Naive thymus-derived CD4-positive, alpha-beta T cell (primary cell): ENCODE measurements at regions not wholly inside any gene's neighbourhood (a gene's known extent, or its start where the extent isn't known, plus 50 kb on each side); places are given as distances from the start of the nearest gene placed in this dataset.
A peak's percentile ranks its signal among the peaks of the same experiment; 100 is the strongest.

Experiments used
- ATAC-seq: fragments of 150-1000 bp; cut with Tn5 transposase; 2 replicates; pipeline ENCODE4 v1.10.0; 2021; ENCODE audit warnings: mild to moderate bottlenecking, moderate library complexity
- CTCF ChIA-PET: fragments of 350-600 bp; sonication (Branson Sonifier 250); formaldehyde crosslinking; loops from one replicate; lab custom pipeline; 2021; ENCODE audit warnings: antibody characterized with exemption; lab: Charles Lee
- POLR2A ChIA-PET: fragments of 350-600 bp; sonication (Branson Sonifier 250); formaldehyde crosslinking; loops from one replicate; lab custom pipeline; 2021; ENCODE audit warnings: antibody characterized with exemption, inconsistent platforms; lab: Charles Lee
- DNase-seq, 9 donors: peaks; one replicate each; pipeline versions ENCODE4 v3.0.0 to v3.0.0-alpha.2; 2020 to 2022; ENCODE audit warnings: mixed read lengths in 1 of 9
- H3K27ac ChIP-seq: one replicate; pipeline ENCODE4 v1.7.0; 2013; ENCODE audit warnings: mild to moderate bottlenecking, low read depth, low read length, moderate library complexity
- H3K27me3 ChIP-seq, 2 donors: one replicate each; pipeline ENCODE4 v1.7.0; 2013; ENCODE audit warnings: low read length in 2 of 2, mild to moderate bottlenecking in 2 of 2, moderate library complexity in 2 of 2; ENCODE audit not compliant: control insufficient read depth in 2 of 2, insufficient read depth in 2 of 2
- H3K36me3 ChIP-seq, 3 experiments: 1 replicate in 2 of 3; 2 replicates in 1 of 3; pipeline ENCODE4 v1.7.0; 2013; ENCODE audit warnings: low read length in 3 of 3, mild to moderate bottlenecking in 3 of 3, moderate library complexity in 1 of 3; ENCODE audit not compliant: insufficient read depth in 3 of 3, control insufficient read depth in 2 of 3
- H3K4me1 ChIP-seq, 2 donors: one replicate each; pipeline ENCODE4 v1.7.0; 2013; ENCODE audit warnings: low read length in 2 of 2, mild to moderate bottlenecking in 2 of 2, moderate library complexity in 1 of 2; ENCODE audit not compliant: control insufficient read depth in 2 of 2, insufficient read depth in 2 of 2
- H3K4me3 ChIP-seq: 2 replicates; pipeline ENCODE4 v1.7.0; 2013; ENCODE audit warnings: mild to moderate bottlenecking, low read length
- H3K9me3 ChIP-seq, 3 experiments: 1 replicate in 2 of 3; 2 replicates in 1 of 3; pipeline ENCODE4 v1.7.0; 2013; ENCODE audit warnings: low read length in 3 of 3; ENCODE audit not compliant: control insufficient read depth in 2 of 3
- H3K27ac Mint-ChIP-seq, 9 donors: one replicate each; pipeline ENCODE4 v1.8.0; 2020 to 2022; ENCODE audit warnings: mixed read lengths in 9 of 9, mild to moderate bottlenecking in 8 of 9, moderate library complexity in 5 of 9, inconsistent platforms in 2 of 9
- H3K27me3 Mint-ChIP-seq, 5 donors: one replicate each; pipeline ENCODE4 v1.8.0; 2021 to 2022; ENCODE audit warnings: mixed read lengths in 5 of 5, mild to moderate bottlenecking in 1 of 5
- H3K36me3 Mint-ChIP-seq, 5 donors: one replicate each; pipeline ENCODE4 v1.8.0; 2020 to 2022; ENCODE audit warnings: mixed read lengths in 5 of 5, mild to moderate bottlenecking in 3 of 5, inconsistent platforms in 1 of 5
- H3K4me1 Mint-ChIP-seq, 7 donors: one replicate each; pipeline ENCODE4 v1.8.0; 2020 to 2022; ENCODE audit warnings: mixed read lengths in 7 of 7, mild to moderate bottlenecking in 3 of 7, inconsistent platforms in 1 of 7
- H3K4me3 Mint-ChIP-seq, 10 donors: one replicate each; pipeline ENCODE4 v1.8.0; 2020 to 2022; ENCODE audit warnings: mild to moderate bottlenecking in 10 of 10, mixed read lengths in 10 of 10, moderate library complexity in 6 of 10, inconsistent platforms in 2 of 10
- H3K9me3 Mint-ChIP-seq, 11 donors: one replicate each; pipeline ENCODE4 v1.8.0; 2020 to 2022; ENCODE audit warnings: mixed read lengths in 11 of 11, mild to moderate bottlenecking in 4 of 11, inconsistent platforms in 1 of 11, moderate library complexity in 1 of 11
- intact Hi-C, 2 donors: fragments of 100-400 bp; cut with micrococcal nuclease; formaldehyde crosslinking; loops; one replicate each; pipeline ENCODE4 v1.15.1; 2023

DNA sequence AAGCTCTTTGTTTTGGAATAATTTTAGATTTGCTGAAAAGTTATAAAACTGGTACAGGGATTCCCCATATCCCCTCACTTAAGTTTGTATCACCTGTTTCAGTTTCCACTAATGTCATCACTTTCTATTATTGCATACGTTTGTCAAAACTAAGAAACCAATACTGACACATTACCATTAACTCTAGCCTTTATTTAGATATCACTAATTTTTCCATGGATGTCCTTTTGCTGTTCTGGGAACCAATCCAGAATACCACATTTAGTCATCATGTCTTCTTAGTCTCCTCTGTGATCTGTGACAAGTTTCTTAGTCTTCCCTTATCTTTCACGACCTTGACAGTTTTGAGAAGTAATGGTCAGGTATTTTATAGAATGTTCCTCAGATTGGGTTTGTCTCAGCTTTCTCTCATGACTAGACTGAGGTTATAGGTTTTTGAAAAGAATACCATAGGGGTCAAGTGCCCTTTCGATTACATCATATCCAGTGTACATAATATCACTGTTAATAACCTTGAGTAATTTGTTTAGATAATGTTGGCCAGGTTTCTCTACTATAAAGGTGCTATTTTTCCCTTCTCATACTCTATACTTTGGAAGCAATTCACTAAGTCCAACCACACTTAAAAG, 51.9 kb upstream of the NMUR2 start:
- intact Hi-C loops, result no loop called here
- Histone ChIP-seq H3K4me3 (no peak overlapping the region), H3K9me3 (no peaks in the 10 kb centered on the region), H3K4me1 (no peaks in the 10 kb centered on the region), H3K36me3 (no peaks in the 10 kb centered on the region), H3K27me3 (no peaks in the 10 kb centered on the region), H3K27ac (no peak overlapping the region)
- Mint-ChIP-seq H3K36me3 (no peaks in the 10 kb centered on the region), H3K4me3 (no peak overlapping the region), H3K4me1 (no peaks in the 10 kb centered on the region), H3K27me3 (peaks cover 0 to 35% (median 21%) of the 10 kb centered on the region in 5 donors), H3K9me3 (peaks cover 0 to 11% (median 0%) of the 10 kb centered on the region in 11 donors), H3K27ac (no peak overlapping the region)
- DNase-seq (no peak), ATAC-seq (no peak)
- POLR2A ChIA-PET, result no interaction called here
- CTCF ChIA-PET, result no interaction called here

- Mint-ChIP-seq H3K27me3 (peaks cover 2 to 49% (median 22%) of the 10 kb centered on the region in 5 donors), H3K27ac (no peak overlapping the region), H3K4me1 (peaks cover 0 to 5% (median 0%) of the 10 kb centered on the region in 7 donors), H3K36me3 (no peaks in the 10 kb centered on the region), H3K9me3 (peaks cover 0 to 11% (median 0%) of the 10 kb centered on the region in 11 donors), H3K4me3 (no peak overlapping the region)
- ATAC-seq (no peak), DNase-seq (no peak)
- no peaks in the 10 kb centered on the region for H3K4me1 ChIP-seq
- H3K4me3 ChIP-seq, result no peak overlapping the region
- H3K9me3 ChIP-seq, result no peaks in the 10 kb centered on the region
- POLR2A ChIA-PET, result no interaction called here
- no peaks in the 10 kb centered on the region for H3K27me3 ChIP-seq
- H3K36me3 ChIP-seq, result no peaks in the 10 kb centered on the region
- intact Hi-C loops, result no loop called here
- H3K27ac ChIP-seq, result no peak overlapping the region
- CTCF ChIA-PET, result interaction anchor here (0.6 kb wide), 1 partner anchor 35 kb away, joined by 3 read pairs; no protein-coding TSS in a partner anchor
These were observed 57.1 kb upstream of the NMUR2 start for GRCh38 chr5:152462021-152462721.

DNA sequence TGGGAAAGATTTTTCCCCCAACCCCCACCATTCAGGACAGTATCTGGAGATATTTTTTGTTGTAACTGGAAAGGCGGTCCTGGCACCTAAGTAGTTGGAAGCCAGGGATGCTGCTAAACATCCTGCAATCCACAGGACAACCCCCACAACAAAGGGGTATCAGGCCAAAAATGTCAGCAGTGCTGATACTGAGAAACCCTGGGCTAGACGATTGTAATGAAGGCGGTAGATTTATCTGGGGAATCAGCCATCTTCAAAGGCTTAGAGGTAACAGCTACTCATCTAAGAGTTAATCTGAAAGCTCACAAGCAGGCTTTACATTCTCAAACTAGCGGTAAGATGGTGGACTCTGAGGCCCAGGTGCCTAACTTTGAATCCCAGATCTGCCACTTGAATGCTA, 59.0 kb upstream of the NMUR2 start:
- Histone ChIP-seq H3K27me3 (no peaks in the 10 kb centered on the region), H3K36me3 (no peaks in the 10 kb centered on the region), H3K4me3 (no peak overlapping the region), H3K9me3 (no peaks in the 10 kb centered on the region), H3K4me1 (no peaks in the 10 kb centered on the region), H3K27ac (no peak overlapping the region)
- CTCF ChIA-PET, result no interaction called here
- Mint-ChIP-seq H3K4me3 (no peak overlapping the region), H3K9me3 (peaks cover 0 to 8% (median 0%) of the 10 kb centered on the region in 11 donors), H3K27me3 (peaks cover 2 to 50% (median 20%) of the 10 kb centered on the region in 5 donors), H3K36me3 (no peaks in the 10 kb centered on the region), H3K27ac (no peak overlapping the region), H3K4me1 (peaks cover 0 to 5% (median 0%) of the 10 kb centered on the region in 7 donors)
- no peak for DNase-seq
- POLR2A ChIA-PET, result no interaction called here
- intact Hi-C loops, result no loop called here
- ATAC-seq, result no peak

DNA sequence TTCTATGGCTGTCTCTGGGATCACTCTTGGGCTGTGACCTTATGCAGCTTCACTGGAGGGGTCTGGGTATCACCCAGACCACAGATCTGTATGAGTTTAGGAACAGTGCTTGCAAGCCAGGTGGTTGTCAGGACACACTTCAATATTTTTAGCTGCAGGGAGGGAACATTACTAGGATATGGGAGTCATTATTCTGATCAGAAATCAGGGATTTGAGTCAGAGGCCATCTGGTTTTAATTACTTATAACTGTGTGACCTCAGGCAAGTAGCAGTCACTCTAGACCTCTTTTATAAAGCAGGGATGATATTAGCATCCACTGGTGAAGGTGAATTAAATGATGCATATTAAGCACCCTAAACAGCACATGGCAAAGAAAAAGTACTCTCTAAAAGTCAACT, 60.1 kb upstream of the NMUR2 start:
- ATAC-seq (no peak), DNase-seq (no peak)
- no peaks in the 10 kb centered on the region for H3K36me3 ChIP-seq
- Mint-ChIP-seq H3K9me3 (peaks cover 0 to 6% (median 0%) of the 10 kb centered on the region in 11 donors), H3K4me3 (no peak overlapping the region), H3K27ac (peak overlapping the region in 1 of 9 donors; percentile 47), H3K27me3 (peaks cover 2 to 46% (median 16%) of the 10 kb centered on the region in 5 donors), H3K4me1 (peaks cover 0 to 5% (median 0%) of the 10 kb centered on the region in 7 donors), H3K36me3 (no peaks in the 10 kb centered on the region)
- H3K9me3 ChIP-seq, result no peaks in the 10 kb centered on the region
- ChIA-PET CTCF (no interaction called here), POLR2A (no interaction called here)
- H3K4me1 ChIP-seq, result no peaks in the 10 kb centered on the region
- H3K27ac ChIP-seq, result no peak overlapping the region
- no peaks in the 10 kb centered on the region for H3K27me3 ChIP-seq
- intact Hi-C loops, result no loop called here
- no peak overlapping the region for H3K4me3 ChIP-seq

- no peaks in the 10 kb centered on the region for H3K27me3 ChIP-seq
- CTCF ChIA-PET, result no interaction called here
- no peak overlapping the region for H3K4me3 ChIP-seq
- H3K27ac ChIP-seq, result no peak overlapping the region
- Mint-ChIP-seq H3K27ac (no peak overlapping the region), H3K9me3 (peaks cover 0 to 4% (median 0%) of the 10 kb centered on the region in 11 donors), H3K27me3 (peaks cover 2 to 43% (median 13%) of the 10 kb centered on the region in 5 donors), H3K4me1 (peaks cover 0 to 5% (median 0%) of the 10 kb centered on the region in 7 donors), H3K36me3 (no peaks in the 10 kb centered on the region), H3K4me3 (no peak overlapping the region)
- ATAC-seq (no peak), DNase-seq (no peak)
- POLR2A ChIA-PET, result no interaction called here
- H3K4me1 ChIP-seq, result no peaks in the 10 kb centered on the region
- no peaks in the 10 kb centered on the region for H3K9me3 ChIP-seq
- no peaks in the 10 kb centered on the region for H3K36me3 ChIP-seq
- intact Hi-C loops, result no loop called here
These were observed 61.1 kb upstream of the NMUR2 start for GRCh38 chr5:152466085-152466745.

DNA sequence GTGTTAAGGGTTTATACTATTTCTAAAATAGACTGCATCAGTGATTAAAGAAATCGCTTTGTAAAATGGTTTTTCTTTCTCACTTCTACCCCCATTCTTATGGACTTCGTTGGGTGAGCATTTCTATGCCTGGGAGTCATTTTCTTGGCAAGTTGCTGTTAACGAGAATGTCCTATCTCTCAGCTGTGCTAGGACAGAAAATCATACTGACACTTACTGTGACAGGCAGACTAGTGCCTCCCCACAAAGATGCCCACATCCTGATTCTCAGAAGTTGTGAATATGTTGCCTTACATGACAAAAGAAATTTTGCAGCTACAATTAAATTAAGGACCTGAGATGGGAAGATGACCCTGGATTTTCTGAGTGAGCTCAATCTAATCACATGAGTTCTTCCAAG, 65.1 kb upstream of the NMUR2 start:
- H3K36me3 Mint-ChIP-seq, result no peaks in the 10 kb centered on the region
- peaks cover 0 to 1% (median 0%) of the 10 kb centered on the region in 11 donors for H3K9me3 Mint-ChIP-seq
- Histone ChIP-seq H3K27ac (no peak overlapping the region), H3K27me3 (no peaks in the 10 kb centered on the region), H3K4me3 (no peak overlapping the region), H3K36me3 (no peaks in the 10 kb centered on the region), H3K9me3 (no peaks in the 10 kb centered on the region), H3K4me1 (no peaks in the 10 kb centered on the region)
- ChIA-PET POLR2A (no interaction called here), CTCF (no interaction called here)
- H3K27ac Mint-ChIP-seq, result peak overlapping the region in 1 of 9 donors; percentile 12
- intact Hi-C loops, result no loop called here
- no peak overlapping the region for H3K4me3 Mint-ChIP-seq
- DNase-seq (no peak), ATAC-seq (no peak)
- peaks cover 1 to 32% (median 9%) of the 10 kb centered on the region in 5 donors for H3K27me3 Mint-ChIP-seq
- no peaks in the 10 kb centered on the region for H3K4me1 Mint-ChIP-seq
